ENCODE measurements at regions not wholly inside any gene's neighbourhood (a gene's known extent, or its start where the extent isn't known, plus 50 kb on each side); places are given as distances from the start of the nearest gene placed in this dataset.

DNA sequence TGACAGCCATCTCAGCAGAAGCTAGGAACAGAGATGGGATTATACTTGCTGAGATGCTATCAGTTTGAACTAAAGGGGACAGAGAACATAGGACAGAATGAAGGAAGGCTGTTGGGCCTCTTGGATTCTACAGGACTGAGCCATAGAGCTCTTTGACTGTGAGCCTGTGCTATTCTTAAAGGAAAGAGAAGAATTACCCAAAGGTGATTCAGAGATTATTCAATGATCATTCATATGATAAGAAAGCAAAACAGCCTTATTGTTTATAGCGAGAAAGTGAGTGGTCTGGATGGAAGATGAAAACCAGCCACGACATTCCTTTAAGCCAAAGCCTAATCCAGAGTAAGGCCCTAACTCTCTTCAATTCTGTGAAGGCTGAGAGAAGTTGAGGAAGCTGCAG, 69.7 kb upstream of the NEUROD6 start:
- Mint-ChIP-seq H3K9me3 (ENCODE audit: unreplicated experiment) (no peaks in the 10 kb centered on the region), H3K4me1 (ENCODE audit: low read depth, unreplicated experiment) (peaks cover 10% of the 10 kb centered on the region), H3K27ac (ENCODE audit: unreplicated experiment) (no peak overlapping the region), H3K4me3 (ENCODE audit: unreplicated experiment) (no peak overlapping the region), H3K27me3 (ENCODE audit: insufficient read depth, unreplicated experiment) (no peaks in the 10 kb centered on the region), H3K36me3 (ENCODE audit: insufficient read depth, unreplicated experiment) (no peaks in the 10 kb centered on the region)
- no TSS peak for BruUV-seq (replicated peaks)
- ChIA-PET POLR2A (no interaction called here), CTCF (no interaction called here)
- H3K4me3 ChIP-seq (ENCODE audit: low read depth, low read length): no peak overlapping the region
- intact Hi-C loops (cut with micrococcal nuclease; ENCODE audit: unreplicated experiment): no loop called here
- H3K9me3 ChIP-seq: no peaks in the 10 kb centered on the region
- no peak for DNase-seq
- H3K4me1 ChIP-seq: peaks cover 17% of the 10 kb centered on the region
- H3K36me3 ChIP-seq (ENCODE audit: control insufficient read depth, insufficient read depth, low read length): no peaks in the 10 kb centered on the region
- TF ChIP-seq, protein P1, sequence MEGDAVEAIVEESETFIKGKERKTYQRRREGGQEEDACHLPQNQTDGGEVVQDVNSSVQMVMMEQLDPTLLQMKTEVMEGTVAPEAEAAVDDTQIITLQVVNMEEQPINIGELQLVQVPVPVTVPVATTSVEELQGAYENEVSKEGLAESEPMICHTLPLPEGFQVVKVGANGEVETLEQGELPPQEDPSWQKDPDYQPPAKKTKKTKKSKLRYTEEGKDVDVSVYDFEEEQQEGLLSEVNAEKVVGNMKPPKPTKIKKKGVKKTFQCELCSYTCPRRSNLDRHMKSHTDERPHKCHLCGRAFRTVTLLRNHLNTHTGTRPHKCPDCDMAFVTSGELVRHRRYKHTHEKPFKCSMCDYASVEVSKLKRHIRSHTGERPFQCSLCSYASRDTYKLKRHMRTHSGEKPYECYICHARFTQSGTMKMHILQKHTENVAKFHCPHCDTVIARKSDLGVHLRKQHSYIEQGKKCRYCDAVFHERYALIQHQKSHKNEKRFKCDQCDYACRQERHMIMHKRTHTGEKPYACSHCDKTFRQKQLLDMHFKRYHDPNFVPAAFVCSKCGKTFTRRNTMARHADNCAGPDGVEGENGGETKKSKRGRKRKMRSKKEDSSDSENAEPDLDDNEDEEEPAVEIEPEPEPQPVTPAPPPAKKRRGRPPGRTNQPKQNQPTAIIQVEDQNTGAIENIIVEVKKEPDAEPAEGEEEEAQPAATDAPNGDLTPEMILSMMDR (IDR thresholded peaks at IDR 0.05; ENCODE audit: insufficient read depth in 1 of 2, low read depth in 1 of 2, low read length in 1 of 2, severe bottlenecking in 1 of 2, unreplicated experiment in 1 of 2): no peak
- no peaks in the 10 kb centered on the region for H3K27me3 ChIP-seq (replicated peaks; ENCODE audit: control insufficient read depth, insufficient read depth, low read length)

DNA sequence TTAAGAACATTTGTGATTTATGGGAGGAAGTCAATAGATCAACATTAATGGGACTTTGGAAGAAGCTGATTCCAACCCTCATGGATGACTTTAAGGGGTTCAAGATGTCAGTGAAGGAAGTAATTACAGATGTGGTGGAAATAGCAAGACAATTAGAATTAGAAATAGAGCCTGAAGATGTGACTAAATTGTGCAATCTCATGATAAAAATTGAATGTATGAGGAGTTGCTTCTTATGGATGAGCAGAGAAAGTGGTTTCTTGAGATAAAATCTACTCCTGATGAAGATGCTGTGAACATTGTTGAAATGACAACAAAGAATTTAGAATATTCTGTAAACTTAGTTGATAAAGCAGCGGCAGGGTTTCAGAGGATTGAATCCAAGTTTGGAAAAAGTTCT, 70.9 kb upstream of the NEUROD6 start:
- intact Hi-C loops (cut with micrococcal nuclease; ENCODE audit: unreplicated experiment): no loop called here
- Histone ChIP-seq H3K4me1 (peaks cover 17% of the 10 kb centered on the region), H3K9me3 (no peaks in the 10 kb centered on the region), H3K27me3 (replicated peaks; ENCODE audit: control insufficient read depth, insufficient read depth, low read length) (no peaks in the 10 kb centered on the region), H3K36me3 (ENCODE audit: control insufficient read depth, insufficient read depth, low read length) (no peaks in the 10 kb centered on the region), H3K4me3 (ENCODE audit: low read depth, low read length) (no peak overlapping the region)
- BruUV-seq (replicated peaks): no TSS peak
- TF ChIP-seq, protein P1 (IDR thresholded peaks at IDR 0.05; ENCODE audit: insufficient read depth in 1 of 2, low read depth in 1 of 2, low read length in 1 of 2, severe bottlenecking in 1 of 2, unreplicated experiment in 1 of 2): no peak
- Mint-ChIP-seq H3K36me3 (ENCODE audit: insufficient read depth, unreplicated experiment) (no peaks in the 10 kb centered on the region), H3K27ac (ENCODE audit: unreplicated experiment) (no peak overlapping the region), H3K27me3 (ENCODE audit: insufficient read depth, unreplicated experiment) (no peaks in the 10 kb centered on the region), H3K4me1 (ENCODE audit: low read depth, unreplicated experiment) (peaks cover 18% of the 10 kb centered on the region), H3K9me3 (ENCODE audit: unreplicated experiment) (no peaks in the 10 kb centered on the region), H3K4me3 (ENCODE audit: unreplicated experiment) (no peak overlapping the region)
- no peak for DNase-seq
- ChIA-PET CTCF (no interaction called here), POLR2A (no interaction called here)

DNA sequence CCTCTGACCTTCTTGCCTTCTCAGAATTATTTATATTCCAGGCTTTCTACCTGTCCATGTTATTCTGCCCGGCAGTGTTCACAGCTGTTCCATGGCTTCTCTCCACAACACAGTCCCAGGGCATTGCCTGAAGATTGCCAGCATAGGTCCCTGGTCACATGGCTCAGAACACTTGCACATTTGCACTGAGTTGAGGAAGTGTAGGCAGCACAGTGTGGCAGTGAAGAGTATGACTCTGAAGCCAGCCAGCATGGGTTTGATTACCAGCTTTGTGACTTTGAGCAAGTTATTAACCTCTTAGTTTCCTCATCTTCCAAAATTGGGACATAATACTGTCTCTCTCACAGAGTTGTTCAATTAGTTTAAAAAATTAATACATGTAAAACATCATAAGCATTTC, 73.2 kb upstream of the NEUROD6 start:
- POLR2A ChIA-PET: no interaction called here
- no peak overlapping the region for H3K4me3 Mint-ChIP-seq (ENCODE audit: unreplicated experiment)
- H3K4me3 ChIP-seq (ENCODE audit: low read depth, low read length): no peak overlapping the region
- H3K4me1 ChIP-seq: peaks cover 4% of the 10 kb centered on the region
- intact Hi-C loops (cut with micrococcal nuclease; ENCODE audit: unreplicated experiment): no loop called here
- H3K9me3 Mint-ChIP-seq (ENCODE audit: unreplicated experiment): no peaks in the 10 kb centered on the region
- H3K27me3 ChIP-seq (replicated peaks; ENCODE audit: control insufficient read depth, insufficient read depth, low read length): no peaks in the 10 kb centered on the region
- H3K4me1 Mint-ChIP-seq (ENCODE audit: low read depth, unreplicated experiment): peaks cover 8% of the 10 kb centered on the region
- DNase-seq: no peak
- H3K36me3 ChIP-seq (ENCODE audit: control insufficient read depth, insufficient read depth, low read length): no peaks in the 10 kb centered on the region
- H3K27me3 Mint-ChIP-seq (ENCODE audit: insufficient read depth, unreplicated experiment): no peaks in the 10 kb centered on the region
- H3K36me3 Mint-ChIP-seq (ENCODE audit: insufficient read depth, unreplicated experiment): no peaks in the 10 kb centered on the region
- BruUV-seq (replicated peaks): no TSS peak
- H3K27ac Mint-ChIP-seq (ENCODE audit: unreplicated experiment): no peak overlapping the region
- CTCF ChIA-PET: interaction anchor here (1.3 kb wide), 1 partner anchor 40 kb away, joined by 4 read pairs; no protein-coding TSS in a partner anchor
- H3K9me3 ChIP-seq: no peaks in the 10 kb centered on the region
- TF ChIP-seq, protein P1 (IDR thresholded peaks at IDR 0.05; ENCODE audit: insufficient read depth in 1 of 2, low read depth in 1 of 2, low read length in 1 of 2, severe bottlenecking in 1 of 2, unreplicated experiment in 1 of 2): no peak
